ENCODE measurements at regions not wholly inside any gene's neighbourhood (a gene's known extent, or its start where the extent isn't known, plus 50 kb on each side); places are given as distances from the start of the nearest gene placed in this dataset.

DNA sequence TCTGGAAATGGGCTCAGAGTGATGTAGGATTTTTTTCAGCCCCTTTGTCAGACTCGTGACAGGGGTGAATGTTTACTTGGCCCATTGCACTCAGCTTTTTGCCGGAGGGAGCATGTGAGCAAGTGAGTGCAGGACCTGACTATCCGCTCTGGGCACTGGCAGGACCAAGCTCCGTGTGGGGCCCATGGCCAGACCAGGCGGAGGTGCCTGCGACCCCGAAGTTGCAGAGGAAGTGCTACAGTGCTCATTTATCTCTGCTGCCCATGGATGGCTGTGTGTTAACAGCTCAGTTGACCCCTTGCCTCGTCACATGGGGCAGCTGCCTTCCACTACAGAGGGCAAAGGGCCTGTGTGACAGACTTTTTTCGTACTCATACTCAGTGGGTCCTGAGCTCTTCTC is 744.3 kb downstream of the IRX1 start:
- TF ChIP-seq, protein P1, sequence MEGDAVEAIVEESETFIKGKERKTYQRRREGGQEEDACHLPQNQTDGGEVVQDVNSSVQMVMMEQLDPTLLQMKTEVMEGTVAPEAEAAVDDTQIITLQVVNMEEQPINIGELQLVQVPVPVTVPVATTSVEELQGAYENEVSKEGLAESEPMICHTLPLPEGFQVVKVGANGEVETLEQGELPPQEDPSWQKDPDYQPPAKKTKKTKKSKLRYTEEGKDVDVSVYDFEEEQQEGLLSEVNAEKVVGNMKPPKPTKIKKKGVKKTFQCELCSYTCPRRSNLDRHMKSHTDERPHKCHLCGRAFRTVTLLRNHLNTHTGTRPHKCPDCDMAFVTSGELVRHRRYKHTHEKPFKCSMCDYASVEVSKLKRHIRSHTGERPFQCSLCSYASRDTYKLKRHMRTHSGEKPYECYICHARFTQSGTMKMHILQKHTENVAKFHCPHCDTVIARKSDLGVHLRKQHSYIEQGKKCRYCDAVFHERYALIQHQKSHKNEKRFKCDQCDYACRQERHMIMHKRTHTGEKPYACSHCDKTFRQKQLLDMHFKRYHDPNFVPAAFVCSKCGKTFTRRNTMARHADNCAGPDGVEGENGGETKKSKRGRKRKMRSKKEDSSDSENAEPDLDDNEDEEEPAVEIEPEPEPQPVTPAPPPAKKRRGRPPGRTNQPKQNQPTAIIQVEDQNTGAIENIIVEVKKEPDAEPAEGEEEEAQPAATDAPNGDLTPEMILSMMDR (IDR thresholded peaks at IDR 0.05) = no peak
- no peak for TF ChIP-seq POLR2AphosphoS5 (IDR thresholded peaks at IDR 0.05)
- no peak for TF ChIP-seq EP300 (IDR thresholded peaks at IDR 0.05)
